Amniotic epithelial cell (primary cell): ENCODE measurements at regions not wholly inside any gene's neighbourhood (a gene's known extent, or its start where the extent isn't known, plus 50 kb on each side); places are given as distances from the start of the nearest gene placed in this dataset.
A peak's percentile ranks its signal among the peaks of the same experiment; 100 is the strongest.

Experiments
- DNase-seq: peaks from one replicate; pipeline ENCODE4 v3.0.0-alpha.2; 2010; ENCODE audit warnings: low read depth

GRCh38 chr6:23224540-23224939 lies 655.2 kb downstream of the HDGFL1 start:
- no peak for DNase-seq

GRCh38 chr6:23228439-23229024 lies 659.2 kb downstream of the HDGFL1 start:
- peak; percentile 23 for DNase-seq

- DNase-seq = peak; percentile 2
Observed at GRCh38 chr6:23243854-23244253, 674.5 kb downstream of the HDGFL1 start.

GRCh38 chr6:23244300-23244699 lies 674.9 kb downstream of the HDGFL1 start:
- DNase-seq = peak; percentile 80

GRCh38 chr6:23245572-23245971 lies 676.2 kb downstream of the HDGFL1 start:
- DNase-seq = peak; percentile 92

GRCh38 chr6:23246896-23247295 lies 677.5 kb downstream of the HDGFL1 start:
- DNase-seq = no peak

GRCh38 chr6:23250556-23250955 lies 681.2 kb downstream of the HDGFL1 start:
- no peak for DNase-seq

GRCh38 chr6:23262864-23263263 lies 693.5 kb downstream of the HDGFL1 start:
- no peak for DNase-seq

GRCh38 chr6:23265270-23265669 lies 695.9 kb downstream of the HDGFL1 start:
- no peak for DNase-seq

GRCh38 chr6:23266536-23266935 lies 697.2 kb downstream of the HDGFL1 start:
- no peak for DNase-seq

- no peak for DNase-seq
Observed at GRCh38 chr6:23267651-23268050, 698.3 kb downstream of the HDGFL1 start.

GRCh38 chr6:23268348-23268747 lies 699.0 kb downstream of the HDGFL1 start:
- DNase-seq = no peak

- DNase-seq = peak; percentile 32
Observed at GRCh38 chr6:23269436-23269835, 700.1 kb downstream of the HDGFL1 start.

GRCh38 chr6:23272536-23272935 lies 703.2 kb downstream of the HDGFL1 start:
- DNase-seq = no peak

- DNase-seq = no peak
Observed at GRCh38 chr6:23277521-23278179, 708.3 kb downstream of the HDGFL1 start.

- DNase-seq = no peak
Observed at GRCh38 chr6:23278180-23278532, 708.8 kb downstream of the HDGFL1 start.

- DNase-seq = no peak
Observed at GRCh38 chr6:23280437-23280836, 711.1 kb downstream of the HDGFL1 start.

- DNase-seq = no peak
Observed at GRCh38 chr6:23282252-23283021, 713.1 kb downstream of the HDGFL1 start.

GRCh38 chr6:23293653-23294052 lies 724.3 kb downstream of the HDGFL1 start:
- DNase-seq = no peak

- DNase-seq = peak; percentile 55
Observed at GRCh38 chr6:23301556-23301955, 732.2 kb downstream of the HDGFL1 start.

GRCh38 chr6:23302514-23302913 lies 733.1 kb downstream of the HDGFL1 start:
- no peak for DNase-seq

- no peak for DNase-seq
Observed at GRCh38 chr6:23305325-23305943, 736.1 kb downstream of the HDGFL1 start.
